PC-3 (cell line): ENCODE measurements at regions not wholly inside any gene's neighbourhood (a gene's known extent, or its start where the extent isn't known, plus 50 kb on each side); places are given as distances from the start of the nearest gene placed in this dataset.

ENCODE experiments used
- ATAC-seq: fragments of 200-7000 bp; cut with Tn5 transposase; 2 replicates; pipeline ENCODE4 v1.9.1; 2020; ENCODE audit warnings: mild to moderate bottlenecking, moderate library complexity
- BruUV-seq: library from RNA; stranded (reverse); fragments of 400-500 nt; replicated peaks from 2 replicates; lab custom pipeline; 2021; lab: Mats Ljungman, UMichigan
- CTCF ChIA-PET: fragments of 300-600 bp; sonication (Branson Sonifier 250); formaldehyde crosslinking; loops from one replicate; lab custom pipeline; 2022; ENCODE audit warnings: antibody characterized with exemption; lab: Charles Lee
- POLR2A ChIA-PET: fragments of 300-600 bp; sonication (Branson Sonifier 250); formaldehyde crosslinking; loops from one replicate; lab custom pipeline; 2022; ENCODE audit warnings: antibody characterized with exemption; ENCODE audit not compliant: unreplicated experiment; lab: Charles Lee
- DNase-seq: peaks from one replicate; pipeline ENCODE4 v3.0.0-alpha.2; 2015
- H2AFZ ChIP-seq: fragments of 300-600 bp; sonication (generic); 2 replicates; pipeline ENCODE4 v1.6.0; 2016; ENCODE audit warnings: antibody characterized with exemption, low read length
- H3F3A ChIP-seq: fragments of 300-600 bp; sonication (generic); one replicate; pipeline ENCODE4 v1.6.0; 2017; ENCODE audit warnings: antibody characterized with exemption, low read length, control low read depth, mild to moderate bottlenecking; ENCODE audit not compliant: unreplicated experiment
- H3K27ac ChIP-seq: fragments of 300-600 bp; sonication (generic); 2 replicates; pipeline ENCODE4 v1.5.1; 2016; ENCODE audit warnings: mild to moderate bottlenecking, low read length
- H3K27me3 ChIP-seq: fragments of 300-600 bp; sonication (generic); 2 replicates; pipeline ENCODE4 v1.6.1; 2016; ENCODE audit warnings: low read length, mixed read lengths
- H3K36me3 ChIP-seq: fragments of 300-600 bp; sonication (generic); 2 replicates; pipeline ENCODE4 v1.6.1; 2016; ENCODE audit warnings: low read depth, mixed run types, low read length, mixed read lengths
- H3K4me1 ChIP-seq: fragments of 300-600 bp; sonication (generic); 2 replicates; pipeline ENCODE4 v1.5.1; 2016; ENCODE audit warnings: low read length; ENCODE audit not compliant: insufficient read depth
- H3K4me2 ChIP-seq: fragments of 300-600 bp; sonication (generic); 2 replicates; pipeline ENCODE4 v1.6.0; 2016; ENCODE audit warnings: low read length
- H3K4me3 ChIP-seq: fragments of 300-600 bp; sonication (generic); 2 replicates; pipeline ENCODE4 v1.5.1; 2016; ENCODE audit warnings: mild to moderate bottlenecking, low read length, mixed read lengths
- H3K79me2 ChIP-seq: fragments of 300-600 bp; sonication (generic); 2 replicates; pipeline ENCODE4 v1.6.1; 2017; ENCODE audit warnings: low read length, mixed read lengths
- H3K9ac ChIP-seq: fragments of 300-600 bp; sonication (generic); 2 replicates; pipeline ENCODE4 v1.6.0; 2016; ENCODE audit warnings: mild to moderate bottlenecking, low read length
- H3K9me2 ChIP-seq: fragments of 300-600 bp; sonication (generic); replicated peaks from 2 replicates; pipeline ENCODE4 v1.6.1; 2016; ENCODE audit warnings: mixed run types, low read length, mixed read lengths
- H3K9me3 ChIP-seq: fragments of 300-600 bp; sonication (generic); 2 replicates; pipeline ENCODE4 v1.6.1; 2016; ENCODE audit warnings: low read length, mixed read lengths
- H4K20me1 ChIP-seq: fragments of 300-600 bp; sonication (generic); 2 replicates; pipeline ENCODE4 v1.6.1; 2016; ENCODE audit warnings: low read length, mixed read lengths
- EZH2 ChIP-seq: fragments of 300-600 bp; sonication (generic); IDR thresholded peaks from one replicate; pipeline ENCODE4 v1.6.1; 2017; ENCODE audit warnings: antibody characterized with exemption, mild to moderate bottlenecking, low read length; ENCODE audit not compliant: unreplicated experiment
- EZH2phosphoT487 ChIP-seq: fragments of 300-600 bp; sonication (generic); IDR thresholded peaks from 2 replicates; pipeline ENCODE4 v1.6.1; 2018; ENCODE audit warnings: mild to moderate bottlenecking, antibody characterized with exemption, low read length, borderline replicate concordance
- intact Hi-C: fragments of 100-400 bp; cut with micrococcal nuclease; formaldehyde crosslinking; loops from 2 replicates; pipeline ENCODE4 v1.9.0; 2023
- TF ChIP-seq, protein P1 (sequence below): fragments of 300-600 bp; sonication (generic); conservative IDR thresholded peaks from 2 replicates; pipeline ENCODE4 v1.5.1; 2017; ENCODE audit warnings: antibody characterized with exemption, low read depth, mild to moderate bottlenecking, low read length

DNA sequence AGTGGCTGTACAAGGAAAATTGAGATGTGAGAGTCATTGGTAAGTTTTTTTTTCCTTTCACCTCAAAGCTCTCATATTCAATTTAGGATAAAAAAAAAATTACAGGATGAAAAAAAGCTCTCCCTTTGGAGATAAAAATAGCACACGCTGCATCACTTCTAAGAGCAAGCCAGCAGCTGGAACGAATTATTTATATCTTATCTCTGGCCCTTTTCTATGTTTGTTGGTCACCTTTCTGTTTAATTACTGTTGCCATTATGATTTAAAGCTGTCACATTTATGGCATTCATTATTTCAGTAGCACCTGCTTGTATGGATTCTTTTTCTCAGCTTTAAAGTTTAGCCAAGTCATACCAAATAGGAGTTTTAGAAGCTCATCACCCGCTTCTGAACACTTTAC, 171.6 kb upstream of the PDZRN3 start:
- no peak overlapping the region for H3K4me2 ChIP-seq
- no peaks in the 10 kb centered on the region for H3K27me3 ChIP-seq
- no peak overlapping the region for H3K27ac ChIP-seq
- H3K36me3 ChIP-seq: no peaks in the 10 kb centered on the region
- no peaks in the 10 kb centered on the region for H3K9me2 ChIP-seq
- H3K4me1 ChIP-seq: no peaks in the 10 kb centered on the region
- intact Hi-C loops: no loop called here
- BruUV-seq: no TSS peak
- no peak overlapping the region for H2AFZ ChIP-seq
- H3F3A ChIP-seq: no peaks in the 10 kb centered on the region
- DNase-seq (no peak), ATAC-seq (no peak)
- H3K9me3 ChIP-seq: peaks cover 22% of the 10 kb centered on the region
- CTCF ChIA-PET: no interaction called here
- no peak overlapping the region for H3K4me3 ChIP-seq
- POLR2A ChIA-PET: no interaction called here
- H3K9ac ChIP-seq: no peak overlapping the region
- no peaks in the 10 kb centered on the region for H3K79me2 ChIP-seq
- TF ChIP-seq EZH2phosphoT487: no peak
- TF ChIP-seq, protein P1, sequence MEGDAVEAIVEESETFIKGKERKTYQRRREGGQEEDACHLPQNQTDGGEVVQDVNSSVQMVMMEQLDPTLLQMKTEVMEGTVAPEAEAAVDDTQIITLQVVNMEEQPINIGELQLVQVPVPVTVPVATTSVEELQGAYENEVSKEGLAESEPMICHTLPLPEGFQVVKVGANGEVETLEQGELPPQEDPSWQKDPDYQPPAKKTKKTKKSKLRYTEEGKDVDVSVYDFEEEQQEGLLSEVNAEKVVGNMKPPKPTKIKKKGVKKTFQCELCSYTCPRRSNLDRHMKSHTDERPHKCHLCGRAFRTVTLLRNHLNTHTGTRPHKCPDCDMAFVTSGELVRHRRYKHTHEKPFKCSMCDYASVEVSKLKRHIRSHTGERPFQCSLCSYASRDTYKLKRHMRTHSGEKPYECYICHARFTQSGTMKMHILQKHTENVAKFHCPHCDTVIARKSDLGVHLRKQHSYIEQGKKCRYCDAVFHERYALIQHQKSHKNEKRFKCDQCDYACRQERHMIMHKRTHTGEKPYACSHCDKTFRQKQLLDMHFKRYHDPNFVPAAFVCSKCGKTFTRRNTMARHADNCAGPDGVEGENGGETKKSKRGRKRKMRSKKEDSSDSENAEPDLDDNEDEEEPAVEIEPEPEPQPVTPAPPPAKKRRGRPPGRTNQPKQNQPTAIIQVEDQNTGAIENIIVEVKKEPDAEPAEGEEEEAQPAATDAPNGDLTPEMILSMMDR: no peak
- TF ChIP-seq EZH2: no peak
- no peaks in the 10 kb centered on the region for H4K20me1 ChIP-seq

DNA sequence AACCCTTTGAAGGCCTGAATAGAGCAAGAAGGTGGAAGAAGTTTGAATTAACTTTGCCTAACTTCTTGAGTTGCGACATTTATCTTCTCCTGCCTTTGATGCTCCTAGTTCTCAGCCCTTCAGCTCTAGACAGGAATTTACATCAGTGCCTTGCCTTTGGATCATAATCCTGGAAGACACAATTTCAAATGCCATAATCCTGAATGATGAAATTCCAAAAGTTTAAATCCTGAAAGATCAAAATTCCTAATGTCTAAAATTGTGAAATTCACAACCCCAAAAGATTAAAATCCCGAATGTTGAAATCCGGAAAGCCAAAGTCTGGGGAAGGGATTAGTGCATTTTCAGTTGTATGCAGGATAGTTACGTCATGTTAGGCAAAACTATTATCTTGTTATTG, 166.6 kb upstream of the PDZRN3 start:
- DNase-seq (no peak), ATAC-seq (no peak)
- no peaks in the 10 kb centered on the region for H3K79me2 ChIP-seq
- no peaks in the 10 kb centered on the region for H3K27me3 ChIP-seq
- TF ChIP-seq EZH2phosphoT487 (no peak), EZH2 (no peak)
- TF ChIP-seq, protein P1: no peak
- no peaks in the 10 kb centered on the region for H3F3A ChIP-seq
- no peak overlapping the region for H3K27ac ChIP-seq
- H2AFZ ChIP-seq: no peak overlapping the region
- peaks cover 18% of the 10 kb centered on the region for H3K9me3 ChIP-seq
- no peaks in the 10 kb centered on the region for H3K4me1 ChIP-seq
- H3K36me3 ChIP-seq: no peaks in the 10 kb centered on the region
- POLR2A ChIA-PET: no interaction called here
- intact Hi-C loops: no loop called here
- no peak overlapping the region for H3K4me2 ChIP-seq
- CTCF ChIA-PET: no interaction called here
- no peak overlapping the region for H3K9ac ChIP-seq
- H3K9me2 ChIP-seq: no peaks in the 10 kb centered on the region
- no TSS peak for BruUV-seq
- no peak overlapping the region for H3K4me3 ChIP-seq
- H4K20me1 ChIP-seq: no peaks in the 10 kb centered on the region

DNA sequence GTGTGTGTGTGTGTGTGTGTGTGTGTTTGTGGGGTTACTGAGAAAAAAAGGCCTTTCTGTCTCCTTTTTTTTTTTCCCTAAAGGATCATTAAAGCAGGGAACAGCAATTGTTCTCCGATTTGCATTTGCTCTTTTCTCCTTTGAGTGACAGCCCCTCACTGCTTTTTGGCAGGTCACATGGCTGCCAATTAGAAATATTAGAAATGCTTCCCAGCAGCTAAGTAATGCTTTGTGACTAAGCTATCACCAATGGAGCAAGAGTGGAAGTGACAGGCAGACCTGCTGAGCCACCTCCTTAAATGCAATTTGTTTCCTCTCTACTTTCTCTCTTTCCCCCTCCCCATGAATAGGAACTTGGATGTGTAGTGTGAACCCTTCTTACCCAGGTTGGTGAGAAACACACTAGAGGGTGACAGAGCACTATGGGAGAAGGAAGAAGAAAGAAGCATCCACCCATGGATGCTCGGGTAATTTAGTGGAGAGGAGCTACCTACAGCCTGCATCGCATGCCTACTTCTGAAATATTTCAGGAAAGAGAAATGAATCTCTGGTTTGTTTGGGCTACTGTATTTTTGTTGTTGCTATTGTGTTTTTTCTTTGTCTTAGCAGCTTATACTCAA, 165.2 kb upstream of the PDZRN3 start:
- no peaks in the 10 kb centered on the region for H3F3A ChIP-seq
- ChIA-PET CTCF (no interaction called here), POLR2A (no interaction called here)
- no TSS peak for BruUV-seq
- ATAC-seq (no peak), DNase-seq (no peak)
- H3K4me1 ChIP-seq: no peaks in the 10 kb centered on the region
- H3K9me2 ChIP-seq: no peaks in the 10 kb centered on the region
- H3K4me2 ChIP-seq: no peak overlapping the region
- TF ChIP-seq, protein P1: no peak
- TF ChIP-seq EZH2: no peak
- TF ChIP-seq EZH2phosphoT487: no peak
- H3K27me3 ChIP-seq: no peaks in the 10 kb centered on the region
- no peaks in the 10 kb centered on the region for H3K79me2 ChIP-seq
- H3K36me3 ChIP-seq: no peaks in the 10 kb centered on the region
- no peak overlapping the region for H3K9ac ChIP-seq
- no peak overlapping the region for H2AFZ ChIP-seq
- H4K20me1 ChIP-seq: no peaks in the 10 kb centered on the region
- H3K9me3 ChIP-seq: peaks cover 11% of the 10 kb centered on the region
- H3K27ac ChIP-seq: no peak overlapping the region
- H3K4me3 ChIP-seq: no peak overlapping the region
- intact Hi-C loops: no loop called here
